ENCODE measurements at regions not wholly inside any gene's neighbourhood (a gene's known extent, or its start where the extent isn't known, plus 50 kb on each side); places are given as distances from the start of the nearest gene placed in this dataset.

DNA sequence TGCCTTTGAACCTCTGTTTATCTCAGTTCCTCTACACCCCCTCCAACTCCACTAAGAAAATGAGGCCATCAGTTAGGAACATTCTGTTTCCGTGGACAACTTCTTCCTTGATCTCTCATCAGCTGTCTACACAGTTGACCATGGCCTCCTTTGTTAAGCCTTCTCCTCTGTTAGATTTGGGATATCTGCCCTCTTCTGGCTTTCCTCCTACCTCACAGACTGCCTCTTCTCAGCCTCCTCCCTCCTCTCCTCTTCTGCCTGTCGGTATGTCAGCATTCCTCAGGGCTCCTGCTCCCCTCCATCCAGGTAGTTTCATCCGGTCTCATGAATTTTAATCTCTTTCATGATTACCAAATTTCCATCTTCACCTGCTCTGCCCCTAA, 454.9 kb downstream of the FOXO1 start:
- no peak for TF ChIP-seq MAX (IDR thresholded peaks at IDR 0.05; ENCODE audit: low read depth, low read length)
- no peak for TF ChIP-seq CTCF (IDR thresholded peaks at IDR 0.05; ENCODE audit: low read depth, low read length)
- no peak for TF ChIP-seq POLR2A (IDR thresholded peaks at IDR 0.05; ENCODE audit: extremely low read depth, insufficient read length)
- no peak for TF ChIP-seq MYC (IDR thresholded peaks at IDR 0.05; ENCODE audit: low read depth, low read length)
- no peak overlapping the region for H3K4me3 ChIP-seq (ENCODE audit: low read depth, low read length)
- DNase-seq (ENCODE audit: low read depth), result no peak

GRCh38 chr13:40213779-40214178, 452.7 kb downstream of the FOXO1 start:
- no peak for DNase-seq (ENCODE audit: low read depth)
- TF ChIP-seq POLR2A (IDR thresholded peaks at IDR 0.05; ENCODE audit: extremely low read depth, insufficient read length) (no peak), MAX (IDR thresholded peaks at IDR 0.05; ENCODE audit: low read depth, low read length) (no peak), CTCF (IDR thresholded peaks at IDR 0.05; ENCODE audit: low read depth, low read length) (no peak), MYC (IDR thresholded peaks at IDR 0.05; ENCODE audit: low read depth, low read length) (no peak)
- no peak overlapping the region for H3K4me3 ChIP-seq (ENCODE audit: low read depth, low read length)

GRCh38 chr13:40215311-40215710, 451.1 kb downstream of the FOXO1 start:
- no peak for TF ChIP-seq POLR2A (IDR thresholded peaks at IDR 0.05; ENCODE audit: extremely low read depth, insufficient read length)
- TF ChIP-seq MAX (IDR thresholded peaks at IDR 0.05; ENCODE audit: low read depth, low read length), result no peak
- no peak overlapping the region for H3K4me3 ChIP-seq (ENCODE audit: low read depth, low read length)

DNA sequence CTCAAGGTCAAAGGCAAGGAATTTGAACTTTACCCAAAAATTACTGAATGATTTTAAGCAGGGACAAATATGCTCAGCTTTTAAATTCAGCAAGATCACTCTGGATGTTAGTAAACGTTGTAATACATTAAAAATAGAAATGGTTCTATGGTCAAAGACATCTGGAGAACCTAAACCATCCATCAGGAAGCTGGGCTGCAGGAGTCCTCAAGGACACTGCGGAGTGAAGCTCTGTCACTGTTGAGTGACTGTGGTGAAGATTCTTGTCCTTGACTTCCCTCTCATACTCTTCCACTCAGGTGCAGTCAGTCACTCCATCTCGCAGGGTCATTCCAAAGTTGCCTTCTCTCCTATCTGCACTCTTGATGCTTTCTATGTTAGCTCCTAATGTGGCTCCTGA, 450.7 kb downstream of the FOXO1 start:
- no peak for TF ChIP-seq MAX (IDR thresholded peaks at IDR 0.05; ENCODE audit: low read depth, low read length)
- no peak for TF ChIP-seq POLR2A (IDR thresholded peaks at IDR 0.05; ENCODE audit: extremely low read depth, insufficient read length)
- TF ChIP-seq MYC (IDR thresholded peaks at IDR 0.05; ENCODE audit: low read depth, low read length), result no peak
- no peak for TF ChIP-seq CTCF (IDR thresholded peaks at IDR 0.05; ENCODE audit: low read depth, low read length)
- no peak for DNase-seq (ENCODE audit: low read depth)
- no peak overlapping the region for H3K4me3 ChIP-seq (ENCODE audit: low read depth, low read length)

More at GRCh38 chr13:40215311-40215710, 451.1 kb downstream of the FOXO1 start:
- no peak for DNase-seq (ENCODE audit: low read depth)

GRCh38 chr13:40217675-40218074, 448.8 kb downstream of the FOXO1 start:
- no peak overlapping the region for H3K4me3 ChIP-seq (ENCODE audit: low read depth, low read length)
- DNase-seq (ENCODE audit: low read depth), result no peak
- TF ChIP-seq MAX (IDR thresholded peaks at IDR 0.05; ENCODE audit: low read depth, low read length) (no peak), MYC (IDR thresholded peaks at IDR 0.05; ENCODE audit: low read depth, low read length) (no peak), CTCF (IDR thresholded peaks at IDR 0.05; ENCODE audit: low read depth, low read length) (no peak), POLR2A (IDR thresholded peaks at IDR 0.05; ENCODE audit: extremely low read depth, insufficient read length) (no peak)

DNA sequence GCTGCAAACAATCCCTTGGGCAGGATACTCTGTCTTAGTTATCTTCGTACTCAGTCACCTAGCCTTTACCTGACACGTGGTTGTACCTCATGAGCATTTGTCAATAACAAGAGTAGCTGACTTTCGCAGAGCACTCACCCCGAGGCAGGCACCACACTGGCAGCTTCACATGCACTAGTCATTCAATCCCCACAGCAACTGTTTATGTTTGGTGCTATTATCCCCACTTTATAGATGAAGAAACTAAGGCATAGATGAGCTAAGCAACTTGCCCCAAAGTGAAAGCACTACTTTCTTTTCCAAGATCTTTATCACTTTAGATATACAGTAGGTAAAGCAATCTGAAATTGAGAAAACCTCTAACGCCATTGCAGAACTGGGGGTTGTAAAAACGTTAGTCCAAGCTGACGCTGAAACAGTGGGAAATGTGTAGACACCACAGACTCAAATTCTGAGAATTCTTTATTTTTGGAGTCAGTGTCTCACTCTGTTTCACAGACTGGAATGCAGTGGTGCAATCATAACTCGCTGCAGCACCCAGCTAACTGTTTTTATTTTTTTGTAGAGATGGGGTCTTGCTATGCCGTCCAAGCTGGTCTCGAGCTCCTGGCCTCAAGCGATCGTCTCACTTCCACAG, 446.0 kb downstream of the FOXO1 start:
- TF ChIP-seq MYC (IDR thresholded peaks at IDR 0.05; ENCODE audit: low read depth, low read length) (no peak), MAX (IDR thresholded peaks at IDR 0.05; ENCODE audit: low read depth, low read length) (no peak), POLR2A (IDR thresholded peaks at IDR 0.05; ENCODE audit: extremely low read depth, insufficient read length) (no peak), CTCF (IDR thresholded peaks at IDR 0.05; ENCODE audit: low read depth, low read length) (no peak)
- no peak overlapping the region for H3K4me3 ChIP-seq (ENCODE audit: low read depth, low read length)
- no peak for DNase-seq (ENCODE audit: low read depth)

All from NB4 (cell line).